HCT116 (cell line): ENCODE measurements at regions not wholly inside any gene's neighbourhood (a gene's known extent, or its start where the extent isn't known, plus 50 kb on each side); places are given as distances from the start of the nearest gene placed in this dataset.

ENCODE experiments used
- ATAC-seq: fragments of 200-7000 bp; cut with Tn5 transposase; 2 replicates; pipeline ENCODE4 v1.9.1; 2020; ENCODE audit warnings: mild to moderate bottlenecking, moderate library complexity
- BruUV-seq: library from RNA; stranded (reverse); fragments of 400-500 nt; replicated peaks from 2 replicates; lab custom pipeline; 2021; lab: Mats Ljungman, UMichigan
- CTCF ChIA-PET: fragments of 300-600 bp; sonication (Branson Sonifier 250); formaldehyde crosslinking; loops from one replicate; lab custom pipeline; 2021; ENCODE audit warnings: antibody characterized with exemption; lab: Charles Lee
- POLR2A ChIA-PET: fragments of 300-600, 350-600 bp; sonication (Branson Sonifier 250); formaldehyde crosslinking; loops from one replicate; lab custom pipeline; 2021; ENCODE audit warnings: antibody characterized with exemption; lab: Charles Lee
- RAD21 ChIA-PET, 2 experiments: fragments of 300-600 bp; sonication (Branson Sonifier 250); formaldehyde crosslinking; loops; one replicate each; lab custom pipeline; 2023; ENCODE audit warnings: low total read pairs in 2 of 2; ENCODE audit not compliant: uncharacterized antibody in 2 of 2, unreplicated experiment in 2 of 2, low non-redundant PET in 1 of 2; lab: Charles Lee
- DNase-seq: peaks from one replicate; pipeline ENCODE4 v3.0.0-alpha.2; 2010; ENCODE audit warnings: low read depth, low spot score
- H2AFZ ChIP-seq: fragments of 200-600 bp; shearing (Covaris generic), sonication (generic); 2 replicates; pipeline ENCODE4 v1.6.1; 2017; ENCODE audit warnings: low read depth, mixed run types, mixed read lengths, antibody characterized with exemption, low read length; ENCODE audit not compliant: poor library complexity, severe bottlenecking
- H3K27ac ChIP-seq: 2 replicates; pipeline ENCODE4 v1.5.1; 2012; ENCODE audit warnings: low read depth, low read length
- H3K27me3 ChIP-seq: fragments of 200-600 bp; sonication (generic); 2 replicates; pipeline ENCODE4 v1.6.1; 2016; ENCODE audit warnings: mixed run types, low read length, mixed read lengths; ENCODE audit not compliant: insufficient read depth
- H3K36me3 ChIP-seq, 2 experiments: fragments of 200-500 bp in 1 of 2; fragments of 200-600 bp in 1 of 2; sonication (Bioruptor generic) in 1 of 2; sonication (generic) in 1 of 2; 2 replicates each; pipeline versions ENCODE4 v1.5.1 to v1.6.1; 2014 to 2016; ENCODE audit warnings: low read length in 2 of 2, inconsistent platforms in 1 of 2, mixed read lengths in 1 of 2, mixed run types in 1 of 2; ENCODE audit not compliant: insufficient read depth in 2 of 2, control insufficient read depth in 1 of 2
- H3K4me1 ChIP-seq, 2 experiments: fragments of 200-600 bp in 1 of 2; sonication (generic) in 1 of 2; 2 replicates each; pipeline versions ENCODE4 v1.5.1 to v1.6.1; 2012 to 2017; ENCODE audit warnings: low read length in 2 of 2, inconsistent platforms in 1 of 2, mild to moderate bottlenecking in 1 of 2, mixed read lengths in 1 of 2, mixed run types in 1 of 2, moderate library complexity in 1 of 2; ENCODE audit not compliant: insufficient read depth in 2 of 2, control insufficient read depth in 1 of 2
- H3K4me2 ChIP-seq: fragments of 200-600 bp; sonication (generic); 2 replicates; pipeline ENCODE4 v1.6.1; 2017; ENCODE audit warnings: mixed run types, low read length, mixed read lengths
- H3K4me3 ChIP-seq, 2 experiments: fragments of 200-600 bp in 1 of 2; sonication (generic) in 1 of 2; replicated peaks in 1 of 2; 2 replicates each; pipeline ENCODE4 v1.5.1; 2011 to 2016; ENCODE audit warnings: low read length in 2 of 2, control low read depth in 1 of 2, low read depth in 1 of 2, mild to moderate bottlenecking in 1 of 2, mixed read lengths in 1 of 2, mixed run types in 1 of 2
- H3K79me2 ChIP-seq: fragments of 200-600 bp; sonication (generic); 2 replicates; pipeline ENCODE4 v1.6.1; 2017; ENCODE audit warnings: mild to moderate bottlenecking, mixed run types, low read length, moderate library complexity, mixed read lengths; ENCODE audit not compliant: insufficient read depth
- H3K9ac ChIP-seq: fragments of 200-600 bp; sonication (generic); 2 replicates; pipeline ENCODE4 v1.6.1; 2016; ENCODE audit warnings: low read length, mixed read lengths
- H3K9me2 ChIP-seq: fragments of 200-600 bp; sonication (generic), shearing (Covaris generic); 2 replicates; pipeline ENCODE4 v1.6.1; 2017; ENCODE audit warnings: mixed run types, mild to moderate bottlenecking, moderate library complexity; ENCODE audit not compliant: insufficient read depth
- H3K9me3 ChIP-seq, 2 experiments: fragments of 200-500 bp in 1 of 2; fragments of 200-600 bp in 1 of 2; sonication (Bioruptor generic) in 1 of 2; sonication (generic) in 1 of 2; 2 replicates each; pipeline ENCODE4 v1.6.1; 2014 to 2017; ENCODE audit warnings: low read length in 2 of 2, mixed read lengths in 2 of 2, inconsistent platforms in 1 of 2, low read depth in 1 of 2, mild to moderate bottlenecking in 1 of 2, mixed run types in 1 of 2, moderate library complexity in 1 of 2; ENCODE audit not compliant: control insufficient read depth in 1 of 2, insufficient read depth in 1 of 2
- H4K20me1 ChIP-seq: fragments of 200-600 bp; sonication (generic), shearing (Covaris generic); 2 replicates; pipeline ENCODE4 v1.6.1; 2017; ENCODE audit warnings: mixed run types, mild to moderate bottlenecking, moderate library complexity; ENCODE audit not compliant: insufficient read depth
- CEBPB ChIP-seq: IDR thresholded peaks from 2 replicates; pipeline ENCODE4 v1.6.1; 2012; ENCODE audit warnings: low read depth
- EGR1 ChIP-seq: IDR thresholded peaks from 2 replicates; pipeline ENCODE4 v1.6.1; 2012; ENCODE audit warnings: low read depth
- FOSL1 ChIP-seq: IDR thresholded peaks from 2 replicates; pipeline ENCODE4 v1.6.1; 2012; ENCODE audit warnings: low read depth
- POLR2A ChIP-seq: IDR thresholded peaks from 2 replicates; pipeline ENCODE4 v1.7.0; 2011; ENCODE audit warnings: borderline replicate concordance; ENCODE audit not compliant: insufficient read depth, insufficient read length; ENCODE audit errors: extremely low read depth
- POLR2AphosphoS5 ChIP-seq: IDR thresholded peaks from 2 replicates; pipeline ENCODE4 v1.6.1; 2011; ENCODE audit warnings: mild to moderate bottlenecking, low read depth, low read length, moderate library complexity
- SP1 ChIP-seq: IDR thresholded peaks from 2 replicates; pipeline ENCODE4 v1.6.1; 2012; ENCODE audit warnings: low read depth
- SRF ChIP-seq: IDR thresholded peaks from 2 replicates; pipeline ENCODE4 v1.6.1; 2012; ENCODE audit warnings: low read depth
- TCF7L2 ChIP-seq: IDR thresholded peaks from 2 replicates; pipeline ENCODE4 v1.7.0; 2011; ENCODE audit warnings: borderline replicate concordance, inconsistent platforms; ENCODE audit not compliant: insufficient read depth, insufficient read length; ENCODE audit errors: extremely low read depth
- YY1 ChIP-seq: IDR thresholded peaks from 2 replicates; pipeline ENCODE4 v1.6.1; 2011; ENCODE audit warnings: low read length, low read depth, moderate library complexity, mild to moderate bottlenecking; ENCODE audit not compliant: insufficient replicate concordance; ENCODE audit errors: extremely low read depth
- ZFX ChIP-seq: fragments of 450-650 bp; IDR thresholded peaks from 2 replicates; pipeline ENCODE4 v1.6.1; 2017
- ZNF274 ChIP-seq: fragments of 200-500 bp; sonication (Bioruptor generic); IDR thresholded peaks from 2 replicates; pipeline ENCODE4 v1.6.1; 2014; ENCODE audit warnings: mild to moderate bottlenecking, low read depth, low read length, inconsistent platforms
- intact Hi-C: fragments of 100-400 bp; cut with micrococcal nuclease; formaldehyde crosslinking; loops from 2 replicates; pipeline ENCODE4 v1.10.0; 2022
- TF ChIP-seq, protein P1 (sequence below): IDR thresholded peaks from 2 replicates; pipeline ENCODE4 v1.6.1; 2012
- TF ChIP-seq, protein P2 (sequence below): IDR thresholded peaks from 2 replicates; pipeline ENCODE4 v1.6.1; 2012
- TF ChIP-seq, protein P3 (sequence below), 3 experiments: fragments of 200-600 bp in 1 of 3; sonication (generic) in 1 of 3; IDR thresholded peaks in 2 of 3; conservative IDR thresholded peaks in 1 of 3; 2 replicates each; pipeline ENCODE4 v1.5.1; 2012 to 2017; ENCODE audit warnings: low read depth in 2 of 3, low read length in 2 of 3, antibody characterized with exemption in 1 of 3, borderline replicate concordance in 1 of 3, control low read depth in 1 of 3, mild to moderate bottlenecking in 1 of 3, mixed read lengths in 1 of 3, mixed run types in 1 of 3, moderate library complexity in 1 of 3; ENCODE audit not compliant: insufficient read depth in 1 of 3
- TF ChIP-seq, protein P4 (sequence below): IDR thresholded peaks from 2 replicates; pipeline ENCODE4 v1.6.1; 2011; ENCODE audit warnings: mild to moderate bottlenecking, low read length, moderate library complexity; ENCODE audit not compliant: insufficient replicate concordance; ENCODE audit errors: extremely low read depth

DNA sequence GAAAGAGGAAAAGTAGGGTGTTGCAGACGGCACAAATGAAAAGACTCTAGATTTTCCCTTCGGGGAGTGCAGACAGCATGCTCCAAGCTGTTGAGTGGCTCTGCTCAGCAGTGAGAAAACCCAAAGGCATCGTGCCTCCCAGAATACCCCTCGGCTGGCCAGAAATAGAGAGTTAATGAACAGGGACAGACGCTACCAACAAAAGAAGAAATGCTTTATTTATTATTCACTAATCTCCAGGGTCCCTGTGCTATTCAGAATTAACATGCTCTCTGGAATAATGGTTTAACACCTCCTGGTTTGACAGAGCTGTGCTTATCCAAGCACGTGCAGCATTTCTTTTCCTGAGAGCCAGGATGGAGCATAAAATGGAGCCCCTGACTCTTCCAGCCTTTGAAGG is 82.3 kb downstream of the AQP4 start:
- H3K9ac ChIP-seq = no peak overlapping the region
- H3K36me3 ChIP-seq = no peaks in the 10 kb centered on the region
- TF ChIP-seq FOSL1 (no peak), CEBPB (no peak), SP1 (no peak), ZNF274 (no peak), SRF (no peak), POLR2AphosphoS5 (no peak), YY1 (no peak), EGR1 (no peak), ZFX (no peak), POLR2A (no peak), TCF7L2 (no peak)
- TF ChIP-seq, protein P1, sequence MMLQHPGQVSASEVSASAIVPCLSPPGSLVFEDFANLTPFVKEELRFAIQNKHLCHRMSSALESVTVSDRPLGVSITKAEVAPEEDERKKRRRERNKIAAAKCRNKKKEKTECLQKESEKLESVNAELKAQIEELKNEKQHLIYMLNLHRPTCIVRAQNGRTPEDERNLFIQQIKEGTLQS = no peak
- TF ChIP-seq, protein P2, sequence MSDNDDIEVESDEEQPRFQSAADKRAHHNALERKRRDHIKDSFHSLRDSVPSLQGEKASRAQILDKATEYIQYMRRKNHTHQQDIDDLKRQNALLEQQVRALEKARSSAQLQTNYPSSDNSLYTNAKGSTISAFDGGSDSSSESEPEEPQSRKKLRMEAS = no peak
- TF ChIP-seq, protein P3, sequence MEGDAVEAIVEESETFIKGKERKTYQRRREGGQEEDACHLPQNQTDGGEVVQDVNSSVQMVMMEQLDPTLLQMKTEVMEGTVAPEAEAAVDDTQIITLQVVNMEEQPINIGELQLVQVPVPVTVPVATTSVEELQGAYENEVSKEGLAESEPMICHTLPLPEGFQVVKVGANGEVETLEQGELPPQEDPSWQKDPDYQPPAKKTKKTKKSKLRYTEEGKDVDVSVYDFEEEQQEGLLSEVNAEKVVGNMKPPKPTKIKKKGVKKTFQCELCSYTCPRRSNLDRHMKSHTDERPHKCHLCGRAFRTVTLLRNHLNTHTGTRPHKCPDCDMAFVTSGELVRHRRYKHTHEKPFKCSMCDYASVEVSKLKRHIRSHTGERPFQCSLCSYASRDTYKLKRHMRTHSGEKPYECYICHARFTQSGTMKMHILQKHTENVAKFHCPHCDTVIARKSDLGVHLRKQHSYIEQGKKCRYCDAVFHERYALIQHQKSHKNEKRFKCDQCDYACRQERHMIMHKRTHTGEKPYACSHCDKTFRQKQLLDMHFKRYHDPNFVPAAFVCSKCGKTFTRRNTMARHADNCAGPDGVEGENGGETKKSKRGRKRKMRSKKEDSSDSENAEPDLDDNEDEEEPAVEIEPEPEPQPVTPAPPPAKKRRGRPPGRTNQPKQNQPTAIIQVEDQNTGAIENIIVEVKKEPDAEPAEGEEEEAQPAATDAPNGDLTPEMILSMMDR (IDR thresholded peaks at IDR 0.05 in 2 of 3, conservative IDR thresholded peaks at IDR 0.05 in 1 of 3; ENCODE audit: borderline replicate concordance in 1 of 3, insufficient read depth in 1 of 3, low read depth in 2 of 3, low read length in 2 of 3) = no peak
- TF ChIP-seq, protein P4, sequence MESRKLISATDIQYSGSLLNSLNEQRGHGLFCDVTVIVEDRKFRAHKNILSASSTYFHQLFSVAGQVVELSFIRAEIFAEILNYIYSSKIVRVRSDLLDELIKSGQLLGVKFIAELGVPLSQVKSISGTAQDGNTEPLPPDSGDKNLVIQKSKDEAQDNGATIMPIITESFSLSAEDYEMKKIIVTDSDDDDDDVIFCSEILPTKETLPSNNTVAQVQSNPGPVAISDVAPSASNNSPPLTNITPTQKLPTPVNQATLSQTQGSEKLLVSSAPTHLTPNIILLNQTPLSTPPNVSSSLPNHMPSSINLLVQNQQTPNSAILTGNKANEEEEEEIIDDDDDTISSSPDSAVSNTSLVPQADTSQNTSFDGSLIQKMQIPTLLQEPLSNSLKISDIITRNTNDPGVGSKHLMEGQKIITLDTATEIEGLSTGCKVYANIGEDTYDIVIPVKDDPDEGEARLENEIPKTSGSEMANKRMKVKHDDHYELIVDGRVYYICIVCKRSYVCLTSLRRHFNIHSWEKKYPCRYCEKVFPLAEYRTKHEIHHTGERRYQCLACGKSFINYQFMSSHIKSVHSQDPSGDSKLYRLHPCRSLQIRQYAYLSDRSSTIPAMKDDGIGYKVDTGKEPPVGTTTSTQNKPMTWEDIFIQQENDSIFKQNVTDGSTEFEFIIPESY = no peak
- TF ChIP-seq, all 23 proteins: peak for 0
- ChIA-PET RAD21 (no interaction called here), CTCF (no interaction called here), POLR2A (no interaction called here)
- no peak for ATAC-seq
- no peak for DNase-seq
- no peak overlapping the region for H3K27ac ChIP-seq
- H3K9me3 ChIP-seq = no peaks in the 10 kb centered on the region
- no peaks in the 10 kb centered on the region for H4K20me1 ChIP-seq
- no peaks in the 10 kb centered on the region for H3K79me2 ChIP-seq
- peaks cover 16% of the 10 kb centered on the region for H3K27me3 ChIP-seq
- no peaks in the 10 kb centered on the region for H3K4me1 ChIP-seq
- H3K9me2 ChIP-seq = no peaks in the 10 kb centered on the region
- intact Hi-C loops = loop anchor here (10.0 kb wide), 1 partner anchor 158 kb away; no protein-coding TSS in a partner anchor
- H3K4me3 ChIP-seq = no peak overlapping the region
- BruUV-seq = no TSS peak
- H2AFZ ChIP-seq = no peak overlapping the region
- H3K4me2 ChIP-seq = no peak overlapping the region
